SK-N-SH treated with all-trans-retinoic acid at 6 μM for 48 hours (cell line): ENCODE measurements at regions not wholly inside any gene's neighbourhood (a gene's known extent, or its start where the extent isn't known, plus 50 kb on each side); places are given as distances from the start of the nearest gene placed in this dataset.

Source experiments
- ATAC-seq: fragments of 200-7000 bp; cut with Tn5 transposase; 3 replicates; pipeline ENCODE4 v1.9.1; 2020; ENCODE audit warnings: mild to moderate bottlenecking, moderate library complexity
- BACH2 ChIP-seq: fragments of 250-450 bp; sonication (Bioruptor Pico); IDR thresholded peaks from 2 replicates; pipeline ENCODE4 v1.9.0; 2021; ENCODE audit warnings: mild to moderate bottlenecking, borderline replicate concordance
- CREB5 ChIP-seq: fragments of 250-450 bp; sonication (Bioruptor Pico); IDR thresholded peaks from 2 replicates; pipeline ENCODE4 v1.5.1; 2020; ENCODE audit warnings: low read depth, mild to moderate bottlenecking, moderate library complexity
- CSDC2 ChIP-seq: fragments of 250-450 bp; sonication (Bioruptor Pico); IDR thresholded peaks from 2 replicates; pipeline ENCODE4 v1.5.0; 2020; ENCODE audit warnings: mild to moderate bottlenecking, moderate library complexity
- CSRNP3 ChIP-seq: fragments of 250-450 bp; sonication (Bioruptor Pico); IDR thresholded peaks from 2 replicates; pipeline ENCODE4 v1.5.1; 2021; ENCODE audit warnings: mild to moderate bottlenecking, moderate library complexity
- ESRRG ChIP-seq: fragments of 250-450 bp; sonication (Bioruptor Pico); IDR thresholded peaks from 2 replicates; pipeline ENCODE4 v1.6.1; 2021; ENCODE audit warnings: mild to moderate bottlenecking
- GLIS3 ChIP-seq: fragments of 250-450 bp; sonication (Bioruptor Pico); IDR thresholded peaks from 2 replicates; pipeline ENCODE4 v1.5.0; 2020; ENCODE audit warnings: mild to moderate bottlenecking, moderate library complexity
- ISL1 ChIP-seq: fragments of 250-450 bp; sonication (Bioruptor Pico); IDR thresholded peaks from 2 replicates; pipeline ENCODE4 v2.1.2; 2022; ENCODE audit warnings: mild to moderate bottlenecking, moderate library complexity
- PATZ1 ChIP-seq: fragments of 250-450 bp; sonication (Bioruptor Pico); IDR thresholded peaks from 2 replicates; pipeline ENCODE4 v1.8.0; 2020; ENCODE audit warnings: mild to moderate bottlenecking, moderate library complexity, borderline replicate concordance
- POU6F1 ChIP-seq: fragments of 250-450 bp; sonication (Bioruptor Pico); IDR thresholded peaks from 2 replicates; pipeline ENCODE4 v1.8.0; 2021; ENCODE audit warnings: low read depth, mild to moderate bottlenecking, moderate library complexity, borderline replicate concordance
- PPARA ChIP-seq: fragments of 250-450 bp; sonication (Bioruptor Pico); IDR thresholded peaks from 2 replicates; pipeline ENCODE4 v1.5.0; 2020; ENCODE audit warnings: mild to moderate bottlenecking, borderline replicate concordance
- RARB ChIP-seq: fragments of 250-450 bp; sonication (Bioruptor Pico); IDR thresholded peaks from 2 replicates; pipeline ENCODE4 v1.8.0; 2021; ENCODE audit warnings: mild to moderate bottlenecking, moderate library complexity
- SNAI2 ChIP-seq: fragments of 250-450 bp; sonication (Bioruptor Pico); IDR thresholded peaks from 2 replicates; pipeline ENCODE4 v1.5.0; 2020; ENCODE audit warnings: mild to moderate bottlenecking, moderate library complexity
- TCF4 ChIP-seq: fragments of 250-450 bp; sonication (Bioruptor Pico); IDR thresholded peaks from 2 replicates; pipeline ENCODE4 v1.8.0; 2021; ENCODE audit warnings: mild to moderate bottlenecking, moderate library complexity, borderline replicate concordance
- TOX ChIP-seq: fragments of 250-450 bp; sonication (Bioruptor Pico); IDR thresholded peaks from 2 replicates; pipeline ENCODE4 v1.8.0; 2021; ENCODE audit warnings: mild to moderate bottlenecking, moderate library complexity, borderline replicate concordance
- ZFP3 ChIP-seq: fragments of 250-450 bp; sonication (Bioruptor Pico); IDR thresholded peaks from 2 replicates; pipeline ENCODE4 v1.5.0; 2020; ENCODE audit warnings: mild to moderate bottlenecking, moderate library complexity
- ZNF565 ChIP-seq: fragments of 450-650 bp; formaldehyde crosslinking; conservative IDR thresholded peaks from 2 replicates; pipeline ENCODE4 v1.5.0; 2020; ENCODE audit warnings: low read depth, mild to moderate bottlenecking, moderate library complexity
- ZNF70 ChIP-seq: fragments of 450-650 bp; formaldehyde crosslinking; IDR thresholded peaks from 2 replicates; pipeline ENCODE4 v1.5.0; 2020; ENCODE audit warnings: mild to moderate bottlenecking, moderate library complexity
- ZNF8 ChIP-seq: fragments of 450-650 bp; formaldehyde crosslinking; IDR thresholded peaks from 2 replicates; pipeline ENCODE4 v1.5.0; 2020; ENCODE audit warnings: mild to moderate bottlenecking, moderate library complexity
- TF ChIP-seq, protein P1 (sequence below): fragments of 250-450 bp; sonication (Bioruptor Pico); IDR thresholded peaks from 2 replicates; pipeline ENCODE4 v1.5.0; 2020; ENCODE audit warnings: mild to moderate bottlenecking, moderate library complexity

DNA sequence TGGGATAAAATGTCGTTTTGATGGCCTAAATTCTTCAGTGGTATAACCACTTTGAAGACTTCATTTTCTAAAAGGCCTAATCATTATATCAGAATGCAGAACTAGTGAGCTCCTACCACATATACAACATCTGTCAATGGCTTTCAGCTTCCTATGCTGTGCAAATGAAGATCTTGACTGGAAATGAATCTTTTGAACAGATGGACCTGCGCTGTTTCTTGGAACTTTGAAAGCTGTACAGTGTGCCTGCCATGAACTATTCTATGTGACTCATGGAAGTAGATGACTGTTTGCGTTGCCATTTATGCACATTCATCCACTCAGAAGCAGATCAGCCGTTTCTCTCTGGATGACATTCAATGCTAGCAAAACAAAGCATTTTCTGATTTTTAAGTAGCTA, 542.2 kb upstream of the USP15 start:
- TF ChIP-seq, protein P1, sequence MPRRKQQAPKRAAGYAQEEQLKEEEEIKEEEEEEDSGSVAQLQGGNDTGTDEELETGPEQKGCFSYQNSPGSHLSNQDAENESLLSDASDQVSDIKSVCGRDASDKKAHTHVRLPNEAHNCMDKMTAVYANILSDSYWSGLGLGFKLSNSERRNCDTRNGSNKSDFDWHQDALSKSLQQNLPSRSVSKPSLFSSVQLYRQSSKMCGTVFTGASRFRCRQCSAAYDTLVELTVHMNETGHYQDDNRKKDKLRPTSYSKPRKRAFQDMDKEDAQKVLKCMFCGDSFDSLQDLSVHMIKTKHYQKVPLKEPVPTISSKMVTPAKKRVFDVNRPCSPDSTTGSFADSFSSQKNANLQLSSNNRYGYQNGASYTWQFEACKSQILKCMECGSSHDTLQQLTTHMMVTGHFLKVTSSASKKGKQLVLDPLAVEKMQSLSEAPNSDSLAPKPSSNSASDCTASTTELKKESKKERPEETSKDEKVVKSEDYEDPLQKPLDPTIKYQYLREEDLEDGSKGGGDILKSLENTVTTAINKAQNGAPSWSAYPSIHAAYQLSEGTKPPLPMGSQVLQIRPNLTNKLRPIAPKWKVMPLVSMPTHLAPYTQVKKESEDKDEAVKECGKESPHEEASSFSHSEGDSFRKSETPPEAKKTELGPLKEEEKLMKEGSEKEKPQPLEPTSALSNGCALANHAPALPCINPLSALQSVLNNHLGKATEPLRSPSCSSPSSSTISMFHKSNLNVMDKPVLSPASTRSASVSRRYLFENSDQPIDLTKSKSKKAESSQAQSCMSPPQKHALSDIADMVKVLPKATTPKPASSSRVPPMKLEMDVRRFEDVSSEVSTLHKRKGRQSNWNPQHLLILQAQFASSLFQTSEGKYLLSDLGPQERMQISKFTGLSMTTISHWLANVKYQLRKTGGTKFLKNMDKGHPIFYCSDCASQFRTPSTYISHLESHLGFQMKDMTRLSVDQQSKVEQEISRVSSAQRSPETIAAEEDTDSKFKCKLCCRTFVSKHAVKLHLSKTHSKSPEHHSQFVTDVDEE (CRISPR knock-in tag): no peak
- TF ChIP-seq PPARA (CRISPR knock-in tag) (no peak), CREB5 (CRISPR knock-in tag) (no peak), ZNF565 (CRISPR knock-in tag) (no peak), TCF4 (no peak), CSRNP3 (CRISPR knock-in tag) (no peak), ISL1 (CRISPR knock-in tag) (no peak), ESRRG (CRISPR knock-in tag) (no peak), CSDC2 (no peak), RARB (CRISPR knock-in tag) (no peak), ZNF8 (CRISPR knock-in tag) (no peak), ZNF70 (CRISPR knock-in tag) (no peak), ZFP3 (CRISPR knock-in tag) (no peak), TOX (no peak), SNAI2 (CRISPR knock-in tag) (no peak), GLIS3 (CRISPR knock-in tag) (no peak), PATZ1 (CRISPR knock-in tag) (no peak), BACH2 (CRISPR knock-in tag) (no peak)
- no peak for ATAC-seq

GRCh38 chr12:61739925-61740324, 520.3 kb upstream of the USP15 start:
- no peak for ATAC-seq
- no peak for TF ChIP-seq RARB (CRISPR knock-in tag)

DNA sequence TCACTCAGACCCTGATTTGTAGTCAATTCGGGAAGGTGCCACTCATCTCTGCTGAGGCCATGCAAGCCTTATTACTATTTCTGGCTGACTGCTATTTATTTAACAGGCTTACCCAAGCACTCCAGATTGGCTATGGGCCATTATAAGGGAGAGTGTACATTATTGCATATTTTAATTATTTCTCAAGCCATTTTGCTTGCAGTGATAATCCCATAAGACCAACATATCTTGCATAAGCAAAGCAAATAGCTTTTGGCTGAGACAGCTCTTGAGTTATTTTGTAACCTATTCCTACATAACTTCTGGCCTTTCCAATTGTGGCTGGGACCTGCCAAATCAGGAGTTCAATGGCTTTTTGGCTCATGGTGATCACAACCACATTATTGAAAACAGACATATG, 509.6 kb upstream of the USP15 start:
- no peak for ATAC-seq
- TF ChIP-seq ISL1 (CRISPR knock-in tag) (no peak), CREB5 (CRISPR knock-in tag) (no peak), CSDC2 (no peak), POU6F1 (no peak), RARB (CRISPR knock-in tag) (no peak), PATZ1 (CRISPR knock-in tag) (no peak), SNAI2 (CRISPR knock-in tag) (no peak), PPARA (CRISPR knock-in tag) (no peak), TCF4 (no peak), ZNF565 (CRISPR knock-in tag) (no peak), ZFP3 (CRISPR knock-in tag) (no peak), GLIS3 (CRISPR knock-in tag) (no peak), ESRRG (CRISPR knock-in tag) (no peak)
